OCI-LY3 (cell line): ENCODE measurements at regions not wholly inside any gene's neighbourhood (a gene's known extent, or its start where the extent isn't known, plus 50 kb on each side); places are given as distances from the start of the nearest gene placed in this dataset.

ENCODE experiments used
- H2AFZ ChIP-seq: fragments of 200-600, 300-600 bp; shearing (Covaris generic); 2 replicates; pipeline ENCODE4 v1.6.0; 2014; ENCODE audit warnings: antibody characterized with exemption, low read depth, low read length
- H3K27ac ChIP-seq: fragments of 200-600, 300-600 bp; sonication (generic); 2 replicates; pipeline ENCODE4 v1.5.1; 2014; ENCODE audit warnings: mild to moderate bottlenecking, low read length, moderate library complexity, mixed read lengths
- H3K27me3 ChIP-seq: fragments of 200-600, 300-600 bp; sonication (generic); 2 replicates; pipeline ENCODE4 v1.6.1; 2014; ENCODE audit warnings: low read depth, low read length, mixed read lengths
- H3K36me3 ChIP-seq: fragments of 200-600, 300-600 bp; sonication (generic); replicated peaks from 2 replicates; pipeline ENCODE3; 2014; ENCODE audit warnings: low read depth, low read length, mixed read lengths
- H3K4me1 ChIP-seq: fragments of 300-600, 200-600 bp; sonication (generic); 2 replicates; pipeline ENCODE4 v1.6.1; 2014; ENCODE audit warnings: low read length, mixed read lengths
- H3K4me2 ChIP-seq: fragments of 200-600, 300-600 bp; sonication (generic); 2 replicates; pipeline ENCODE4 v1.6.1; 2014; ENCODE audit warnings: low read length, mixed read lengths
- H3K4me3 ChIP-seq: fragments of 300-600, 200-600 bp; sonication (generic); 2 replicates; pipeline ENCODE4 v1.5.1; 2014; ENCODE audit warnings: antibody characterized with exemption, mild to moderate bottlenecking, low read length, moderate library complexity
- H3K79me2 ChIP-seq: fragments of 300-600, 200-600 bp; shearing (Covaris generic); 2 replicates; pipeline ENCODE4 v1.6.1; 2014; ENCODE audit warnings: mild to moderate bottlenecking, low read length, mixed read lengths
- H3K9ac ChIP-seq: fragments of 300-600, 200-600 bp; shearing (Covaris generic); 2 replicates; pipeline ENCODE4 v1.6.0; 2014; ENCODE audit warnings: mild to moderate bottlenecking, low read length, moderate library complexity
- H3K9me3 ChIP-seq: fragments of 200-600, 300-600 bp; shearing (Covaris generic); 2 replicates; pipeline ENCODE4 v1.6.1; 2014; ENCODE audit warnings: low read length, mixed read lengths; ENCODE audit not compliant: insufficient read depth
- H4K20me1 ChIP-seq: fragments of 200-600, 300-600 bp; sonication (generic); 2 replicates; pipeline ENCODE4 v1.6.1; 2016; ENCODE audit warnings: low read length, mixed read lengths; ENCODE audit not compliant: insufficient read depth
- CTCF ChIP-seq: fragments of 200-600, 300-600 bp; sonication (generic); IDR thresholded peaks from 2 replicates; pipeline ENCODE4 v1.5.1; 2014; ENCODE audit warnings: antibody characterized with exemption, low read length, low read depth
- EZH2phosphoT487 ChIP-seq: fragments of 200-600 bp; shearing (Covaris generic); IDR thresholded peaks from 2 replicates; pipeline ENCODE4 v1.6.1; 2018; ENCODE audit warnings: antibody characterized with exemption, mixed run types, low read depth

GRCh38 chr6:166715065-166715464 is 88.0 kb upstream of the RPS6KA2 start:
- Histone ChIP-seq H3K4me2 (no peak overlapping the region), H2AFZ (no peak overlapping the region), H3K79me2 (no peaks in the 10 kb centered on the region), H3K9ac (no peak overlapping the region), H3K27me3 (no peaks in the 10 kb centered on the region), H3K27ac (no peak overlapping the region), H3K4me1 (no peaks in the 10 kb centered on the region), H4K20me1 (no peaks in the 10 kb centered on the region), H3K36me3 (no peaks in the 10 kb centered on the region), H3K9me3 (no peaks in the 10 kb centered on the region), H3K4me3 (no peak overlapping the region)
- TF ChIP-seq CTCF: no peak
- no peak for TF ChIP-seq EZH2phosphoT487

GRCh38 chr6:166714581-166714980 is 87.5 kb upstream of the RPS6KA2 start:
- H3K4me1 ChIP-seq: no peaks in the 10 kb centered on the region
- TF ChIP-seq CTCF (no peak), EZH2phosphoT487 (no peak)
- no peak overlapping the region for H3K4me3 ChIP-seq
- no peak overlapping the region for H3K9ac ChIP-seq
- no peaks in the 10 kb centered on the region for H4K20me1 ChIP-seq
- H3K79me2 ChIP-seq: no peaks in the 10 kb centered on the region
- H3K36me3 ChIP-seq: no peaks in the 10 kb centered on the region
- no peaks in the 10 kb centered on the region for H3K9me3 ChIP-seq
- H2AFZ ChIP-seq: no peak overlapping the region
- no peak overlapping the region for H3K4me2 ChIP-seq
- H3K27ac ChIP-seq: no peak overlapping the region
- H3K27me3 ChIP-seq: no peaks in the 10 kb centered on the region

- TF ChIP-seq EZH2phosphoT487 (no peak), CTCF (no peak)
- Histone ChIP-seq H3K4me3 (no peak overlapping the region), H3K4me1 (no peaks in the 10 kb centered on the region), H3K27ac (no peak overlapping the region), H4K20me1 (no peaks in the 10 kb centered on the region), H3K4me2 (no peak overlapping the region), H3K27me3 (no peaks in the 10 kb centered on the region), H2AFZ (no peak overlapping the region), H3K9ac (no peak overlapping the region), H3K9me3 (no peaks in the 10 kb centered on the region), H3K36me3 (no peaks in the 10 kb centered on the region), H3K79me2 (no peaks in the 10 kb centered on the region)
Observed at GRCh38 chr6:166714187-166714510, 87.1 kb upstream of the RPS6KA2 start.

GRCh38 chr6:166713434-166714186 is 86.6 kb upstream of the RPS6KA2 start:
- no peak overlapping the region for H3K27ac ChIP-seq
- no peaks in the 10 kb centered on the region for H3K79me2 ChIP-seq
- TF ChIP-seq CTCF (no peak), EZH2phosphoT487 (no peak)
- no peaks in the 10 kb centered on the region for H3K27me3 ChIP-seq
- no peaks in the 10 kb centered on the region for H3K9me3 ChIP-seq
- H3K4me2 ChIP-seq: no peak overlapping the region
- no peaks in the 10 kb centered on the region for H3K4me1 ChIP-seq
- H2AFZ ChIP-seq: no peak overlapping the region
- no peaks in the 10 kb centered on the region for H4K20me1 ChIP-seq
- H3K9ac ChIP-seq: no peak overlapping the region
- no peak overlapping the region for H3K4me3 ChIP-seq
- H3K36me3 ChIP-seq: no peaks in the 10 kb centered on the region
